Endothelial cell of umbilical vein (primary cell): ENCODE measurements at regions not wholly inside any gene's neighbourhood (a gene's known extent, or its start where the extent isn't known, plus 50 kb on each side); places are given as distances from the start of the nearest gene placed in this dataset.

Experiments
- BruUV-seq: library from RNA; stranded (reverse); fragments of 400-500 nt; replicated peaks from 2 replicates; lab custom pipeline; 2021; lab: Mats Ljungman, UMichigan
- CTCF ChIA-PET: fragments of 300-600, 350-600 bp; sonication (Branson Sonifier 250); formaldehyde crosslinking; loops from one replicate; lab custom pipeline; 2021; ENCODE audit warnings: antibody characterized with exemption, inconsistent platforms; lab: Charles Lee
- POLR2A ChIA-PET: fragments of 300-600, 350-600 bp; sonication (Branson Sonifier 250); formaldehyde crosslinking; loops from one replicate; lab custom pipeline; 2021; ENCODE audit warnings: antibody characterized with exemption, inconsistent platforms; lab: Charles Lee
- DNase-seq: peaks from one replicate; pipeline ENCODE4 v3.0.0-alpha.2; 2011; ENCODE audit warnings: low read depth, low spot score
- FAIRE-seq: peaks from 2 replicates; lab custom pipeline; 2011; peaks lifted over from hg19 to GRCh38; lab: Jason Lieb, UNC
- H2AFZ ChIP-seq: 2 replicates; pipeline ENCODE4 v1.6.0; 2012; ENCODE audit warnings: low read depth, low read length, control low read depth, inconsistent platforms
- H3K27ac ChIP-seq: 2 replicates; pipeline ENCODE4 v1.5.1; 2011; ENCODE audit warnings: low read depth, mild to moderate bottlenecking, control low read depth, low read length, moderate library complexity; ENCODE audit not compliant: insufficient read depth
- H3K27me3 ChIP-seq, 2 experiments: 2 replicates each; pipeline versions ENCODE4 v1.6.0 to v1.6.1; 2011; ENCODE audit warnings: low read length in 2 of 2, mixed read lengths in 1 of 2; ENCODE audit not compliant: control insufficient read depth in 2 of 2, insufficient read depth in 2 of 2
- H3K36me3 ChIP-seq, 2 experiments: 2 replicates in 1 of 2; 3 replicates in 1 of 2; pipeline ENCODE4 v1.5.1; 2011; ENCODE audit warnings: low read length in 2 of 2, mild to moderate bottlenecking in 1 of 2, moderate library complexity in 1 of 2; ENCODE audit not compliant: control insufficient read depth in 2 of 2, insufficient read depth in 2 of 2; ENCODE audit errors: extremely low read depth in 1 of 2
- H3K4me1 ChIP-seq: 3 replicates; pipeline ENCODE4 v1.5.1; 2011; ENCODE audit warnings: mild to moderate bottlenecking, low read length; ENCODE audit not compliant: control insufficient read depth, insufficient read depth; ENCODE audit errors: extremely low read depth
- H3K4me2 ChIP-seq: 2 replicates; pipeline ENCODE4 v1.6.1; 2011; ENCODE audit warnings: low read length, control low read depth, mixed read lengths; ENCODE audit not compliant: insufficient read depth
- H3K4me3 ChIP-seq, 3 experiments: fragments of 200-600 bp in 1 of 3; sonication (generic), shearing (Covaris generic) in 1 of 3; replicated peaks in 1 of 3; 2 replicates each; pipeline ENCODE4 v1.5.1; 2011 to 2016; ENCODE audit warnings: control low read depth in 3 of 3, low read length in 3 of 3, mild to moderate bottlenecking in 2 of 3, inconsistent platforms in 1 of 3, low read depth in 1 of 3, moderate library complexity in 1 of 3; ENCODE audit not compliant: insufficient read depth in 1 of 3
- H3K79me2 ChIP-seq: 2 replicates; pipeline ENCODE4 v1.6.0; 2012; ENCODE audit warnings: low read length, inconsistent platforms; ENCODE audit not compliant: control insufficient read depth, insufficient read depth
- H3K9ac ChIP-seq: replicated peaks from 2 replicates; pipeline ENCODE3; 2011; ENCODE audit warnings: low read length, control low read depth; ENCODE audit not compliant: insufficient read depth; ENCODE audit errors: extremely low read depth
- H3K9me1 ChIP-seq: replicated peaks from 3 replicates; pipeline ENCODE4 v1.6.0; 2011; ENCODE audit warnings: mild to moderate bottlenecking, low read length; ENCODE audit not compliant: control insufficient read depth, insufficient read depth; ENCODE audit errors: extremely low read depth
- H3K9me3 ChIP-seq: replicated peaks from 2 replicates; pipeline ENCODE4 v1.5.1; 2012; ENCODE audit warnings: low read length, inconsistent platforms; ENCODE audit not compliant: control insufficient read depth, insufficient read depth
- H4K20me1 ChIP-seq: replicated peaks from 2 replicates; pipeline ENCODE3; 2011; ENCODE audit warnings: mild to moderate bottlenecking, low read length; ENCODE audit not compliant: control insufficient read depth, insufficient read depth; ENCODE audit errors: extremely low read depth
- CTCF ChIP-seq, 2 donors: IDR thresholded peaks; 1 replicate in 1 of 2; 2 replicates in 1 of 2; pipeline ENCODE4 v1.5.1; 2011; ENCODE audit warnings: low read length in 2 of 2, mild to moderate bottlenecking in 2 of 2, moderate library complexity in 2 of 2, control low read depth in 1 of 2, inconsistent platforms in 1 of 2, low read depth in 1 of 2; ENCODE audit not compliant: insufficient read depth in 1 of 2; ENCODE audit errors: extremely low read depth in 1 of 2
- EZH2 ChIP-seq: IDR thresholded peaks from 2 replicates; pipeline ENCODE4 v1.6.1; 2012; ENCODE audit warnings: borderline replicate concordance, low read depth, mild to moderate bottlenecking, moderate library complexity, low read length, inconsistent platforms; ENCODE audit not compliant: severe bottlenecking
- FOS ChIP-seq: IDR thresholded peaks from 2 replicates; pipeline ENCODE4 v1.6.1; 2011; ENCODE audit warnings: mild to moderate bottlenecking, low read length, moderate library complexity, borderline replicate concordance; ENCODE audit not compliant: insufficient read depth
- GATA2 ChIP-seq: IDR thresholded peaks from 2 replicates; pipeline ENCODE4 v1.7.0; 2011; ENCODE audit warnings: low read depth, mild to moderate bottlenecking, moderate library complexity, mixed read lengths, low read length; ENCODE audit not compliant: insufficient read length, insufficient read depth
- JUN ChIP-seq: IDR thresholded peaks from 2 replicates; pipeline ENCODE4 v1.6.1; 2011; ENCODE audit warnings: borderline replicate concordance, low read depth; ENCODE audit not compliant: insufficient read length, insufficient read depth
- MYC ChIP-seq: IDR thresholded peaks from one replicate; pipeline ENCODE4 v1.6.1; 2011; ENCODE audit warnings: mild to moderate bottlenecking, low read depth, low read length
- POLR2A ChIP-seq: IDR thresholded peaks from 2 replicates; pipeline ENCODE4 v1.6.1; 2012; ENCODE audit warnings: low read depth, mild to moderate bottlenecking, control low read depth, low read length
- POLR2AphosphoS5 ChIP-seq: IDR thresholded peaks from 2 replicates; pipeline ENCODE4 v1.6.1; 2012; ENCODE audit warnings: low read depth, mild to moderate bottlenecking, control low read depth, low read length, moderate library complexity; ENCODE audit not compliant: insufficient read depth
- dilution Hi-C: fragments of 300-500 bp; cut with MboI; formaldehyde crosslinking; loops from one replicate; pipeline ENCODE4 v1.15.0; 2019; ENCODE audit warnings: low sequenced_read_pairs; ENCODE audit not compliant: extremely low pct_ligation_motif_present
- intact Hi-C: fragments of 100-400 bp; cut with micrococcal nuclease; formaldehyde crosslinking; loops from one replicate; pipeline ENCODE4 v1.10.0; 2022
- TF ChIP-seq, protein P1 (sequence below): IDR thresholded peaks from 2 replicates; pipeline ENCODE4 v1.6.1; 2011; ENCODE audit not compliant: insufficient read depth, insufficient read length

GRCh38 chr7:86094166-86094669 is 549.5 kb upstream of the GRM3 start:
- Histone ChIP-seq H2AFZ (no peak overlapping the region), H3K9me3 (peaks cover 2% of the 10 kb centered on the region), H3K27me3 (no peaks in the 10 kb centered on the region), H3K4me1 (no peaks in the 10 kb centered on the region), H3K9me1 (no peaks in the 10 kb centered on the region), H3K4me2 (no peak overlapping the region), H3K36me3 (no peaks in the 10 kb centered on the region), H3K4me3 (no peak overlapping the region), H3K79me2 (no peaks in the 10 kb centered on the region), H4K20me1 (no peaks in the 10 kb centered on the region), H3K9ac (no peak overlapping the region), H3K27ac (no peak overlapping the region)
- intact Hi-C loops, result no loop called here
- dilution Hi-C loops, result no loop called here
- no TSS peak for BruUV-seq
- POLR2A ChIA-PET, result no interaction called here
- CTCF ChIA-PET, result no interaction called here
- no peak for FAIRE-seq
- TF ChIP-seq FOS (no peak), EZH2 (no peak), JUN (no peak), POLR2AphosphoS5 (no peak), CTCF (IDR thresholded peaks at IDR 0.05; ENCODE audit: extremely low read depth in 1 of 2, insufficient read depth in 1 of 2, low read depth in 1 of 2, low read length in 2 of 2) (no peak), GATA2 (no peak), MYC (no peak), POLR2A (no peak)
- TF ChIP-seq, protein P1, sequence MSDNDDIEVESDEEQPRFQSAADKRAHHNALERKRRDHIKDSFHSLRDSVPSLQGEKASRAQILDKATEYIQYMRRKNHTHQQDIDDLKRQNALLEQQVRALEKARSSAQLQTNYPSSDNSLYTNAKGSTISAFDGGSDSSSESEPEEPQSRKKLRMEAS, result no peak
- no peak for DNase-seq
